HCEC 1CT (cell line): ENCODE measurements at regions not wholly inside any gene's neighbourhood (a gene's known extent, or its start where the extent isn't known, plus 50 kb on each side); places are given as distances from the start of the nearest gene placed in this dataset.
"Not testable (repeated sequence)": the region's sequence is repeated elsewhere in the genome, so short reads cannot be mapped to it uniquely, and the experiment has no call there.

Source experiments
- DNase-seq: peaks from one replicate; pipeline ENCODE4 v3.0.0-alpha.2; 2017

GRCh38 chr18:43826215-43826614 is 548.9 kb upstream of the SYT4 start:
- DNase-seq = no peak

- no peak for DNase-seq
These were observed 550.0 kb upstream of the SYT4 start for GRCh38 chr18:43827311-43827710.

- DNase-seq = no peak
These were observed 553.0 kb upstream of the SYT4 start for GRCh38 chr18:43830303-43830702.

GRCh38 chr18:43830947-43831346 is 553.7 kb upstream of the SYT4 start:
- no peak for DNase-seq

- no peak for DNase-seq
These were observed 569.0 kb upstream of the SYT4 start for GRCh38 chr18:43846299-43846698.

GRCh38 chr18:43847164-43848091 is 570.1 kb upstream of the SYT4 start:
- DNase-seq = peak; percentile 14

- not testable (repeated sequence) for DNase-seq
These were observed 572.5 kb upstream of the SYT4 start for GRCh38 chr18:43849831-43850230.

- DNase-seq = no peak
These were observed 578.1 kb upstream of the SYT4 start for GRCh38 chr18:43855376-43855775.

- DNase-seq = no peak
These were observed 585.9 kb upstream of the SYT4 start for GRCh38 chr18:43863180-43863579.

- DNase-seq = no peak
These were observed 589.4 kb upstream of the SYT4 start for GRCh38 chr18:43866696-43867095.

GRCh38 chr18:43868497-43868995 is 591.3 kb upstream of the SYT4 start:
- no peak for DNase-seq

- no peak for DNase-seq
These were observed 592.2 kb upstream of the SYT4 start for GRCh38 chr18:43869451-43870008.

- DNase-seq = no peak
These were observed 593.3 kb upstream of the SYT4 start for GRCh38 chr18:43870626-43871025.

GRCh38 chr18:43875511-43875910 is 598.2 kb upstream of the SYT4 start:
- DNase-seq = no peak

GRCh38 chr18:43876286-43876685 is 599.0 kb upstream of the SYT4 start:
- DNase-seq = no peak

GRCh38 chr18:43876748-43877147 is 599.5 kb upstream of the SYT4 start:
- DNase-seq = no peak

- DNase-seq = no peak
These were observed 600.5 kb upstream of the SYT4 start for GRCh38 chr18:43877616-43878321.

- DNase-seq = no peak
These were observed 602.1 kb upstream of the SYT4 start for GRCh38 chr18:43879415-43879814.

GRCh38 chr18:43882358-43883055 is 605.2 kb upstream of the SYT4 start:
- no peak for DNase-seq

GRCh38 chr18:43883886-43884285 is 606.6 kb upstream of the SYT4 start:
- no peak for DNase-seq

GRCh38 chr18:43886341-43886740 is 609.1 kb upstream of the SYT4 start:
- no peak for DNase-seq

- no peak for DNase-seq
These were observed 610.2 kb upstream of the SYT4 start for GRCh38 chr18:43887491-43887890.

- DNase-seq = no peak
These were observed 611.3 kb upstream of the SYT4 start for GRCh38 chr18:43888598-43888997.
